ENCODE measurements at regions not wholly inside any gene's neighbourhood (a gene's known extent, or its start where the extent isn't known, plus 50 kb on each side); places are given as distances from the start of the nearest gene placed in this dataset.
"Not testable (repeated sequence)": the region's sequence is repeated elsewhere in the genome, so short reads cannot be mapped to it uniquely, and the experiment has no call there.

DNA sequence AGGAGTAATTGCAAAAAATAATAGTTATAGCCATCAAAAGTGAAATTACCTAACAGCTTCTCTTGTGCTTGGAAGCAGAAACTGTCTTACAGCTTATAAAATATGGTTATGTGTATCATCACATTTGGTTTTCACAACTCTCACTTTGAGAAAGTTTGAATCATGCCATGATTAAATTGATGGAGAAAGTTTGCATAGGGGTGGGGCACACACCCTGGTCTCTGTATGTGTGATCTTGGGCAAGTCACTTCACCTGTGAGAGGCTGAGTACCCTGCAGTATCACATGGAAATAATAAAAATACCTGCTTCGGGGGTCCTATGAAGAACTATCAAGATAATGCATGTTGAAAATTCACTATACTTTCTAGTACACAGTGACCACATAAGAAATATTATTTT lies 471.4 kb downstream of the RAP2B start:
- no peaks in the 10 kb centered on the region for H3K9me3 ChIP-seq
- no peaks in the 10 kb centered on the region for H3K27me3 ChIP-seq
- intact Hi-C loops (cut with DNase I) = no loop called here
- no peak overlapping the region for H3K27ac ChIP-seq (replicated peaks in 1 of 4)
- H3K36me3 ChIP-seq = no peaks in the 10 kb centered on the region
- no peaks in the 10 kb centered on the region for H3K4me1 ChIP-seq
- TF ChIP-seq, protein P1, sequence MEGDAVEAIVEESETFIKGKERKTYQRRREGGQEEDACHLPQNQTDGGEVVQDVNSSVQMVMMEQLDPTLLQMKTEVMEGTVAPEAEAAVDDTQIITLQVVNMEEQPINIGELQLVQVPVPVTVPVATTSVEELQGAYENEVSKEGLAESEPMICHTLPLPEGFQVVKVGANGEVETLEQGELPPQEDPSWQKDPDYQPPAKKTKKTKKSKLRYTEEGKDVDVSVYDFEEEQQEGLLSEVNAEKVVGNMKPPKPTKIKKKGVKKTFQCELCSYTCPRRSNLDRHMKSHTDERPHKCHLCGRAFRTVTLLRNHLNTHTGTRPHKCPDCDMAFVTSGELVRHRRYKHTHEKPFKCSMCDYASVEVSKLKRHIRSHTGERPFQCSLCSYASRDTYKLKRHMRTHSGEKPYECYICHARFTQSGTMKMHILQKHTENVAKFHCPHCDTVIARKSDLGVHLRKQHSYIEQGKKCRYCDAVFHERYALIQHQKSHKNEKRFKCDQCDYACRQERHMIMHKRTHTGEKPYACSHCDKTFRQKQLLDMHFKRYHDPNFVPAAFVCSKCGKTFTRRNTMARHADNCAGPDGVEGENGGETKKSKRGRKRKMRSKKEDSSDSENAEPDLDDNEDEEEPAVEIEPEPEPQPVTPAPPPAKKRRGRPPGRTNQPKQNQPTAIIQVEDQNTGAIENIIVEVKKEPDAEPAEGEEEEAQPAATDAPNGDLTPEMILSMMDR (IDR thresholded peaks at IDR 0.05) = no peak
- TF ChIP-seq POLR2AphosphoS5 (IDR thresholded peaks at IDR 0.05) = no peak
- no peak for TF ChIP-seq EP300 (IDR thresholded peaks at IDR 0.05)
- no peak for TF ChIP-seq POLR2A (IDR thresholded peaks at IDR 0.05; ENCODE audit: low read depth)
- WGBS = 81% methylated on average over 1 of the region's 1 CpG
- H3K4me3 ChIP-seq = no peak overlapping the region
- DNase-seq (ENCODE audit: extremely low spot score) = no peak

DNA sequence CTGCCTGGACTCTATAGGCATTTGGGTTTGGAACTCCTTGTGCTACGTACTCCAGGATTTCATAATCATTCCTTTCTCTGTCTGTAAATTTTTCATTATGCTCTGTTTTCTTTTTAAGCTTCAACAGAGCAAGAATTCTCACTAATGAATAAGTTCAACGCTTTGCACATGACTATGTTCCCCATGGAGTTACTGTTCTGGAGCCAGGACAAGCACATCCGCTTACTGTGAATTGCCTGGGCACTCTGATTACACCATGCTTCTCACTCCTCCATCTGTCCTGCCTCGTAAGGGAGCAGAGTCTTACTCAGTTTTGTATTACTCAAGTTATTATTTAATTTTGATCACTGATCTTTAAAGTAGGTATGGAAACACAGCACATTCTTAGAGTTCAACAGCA lies 472.7 kb downstream of the RAP2B start:
- DNase-seq (ENCODE audit: extremely low spot score) = no peak
- H3K4me3 ChIP-seq = no peak overlapping the region
- no peaks in the 10 kb centered on the region for H3K36me3 ChIP-seq
- H3K27ac ChIP-seq (replicated peaks in 1 of 4) = no peak overlapping the region
- TF ChIP-seq POLR2AphosphoS5 (IDR thresholded peaks at IDR 0.05) (no peak), EP300 (IDR thresholded peaks at IDR 0.05) (no peak), POLR2A (IDR thresholded peaks at IDR 0.05; ENCODE audit: low read depth) (no peak)
- TF ChIP-seq, protein P1 (IDR thresholded peaks at IDR 0.05) = no peak
- H3K27me3 ChIP-seq = no peaks in the 10 kb centered on the region
- no peaks in the 10 kb centered on the region for H3K4me1 ChIP-seq
- intact Hi-C loops (cut with DNase I) = no loop called here
- H3K9me3 ChIP-seq = no peaks in the 10 kb centered on the region
- 85% methylated on average over 4 of the region's 4 CpGs for WGBS

DNA sequence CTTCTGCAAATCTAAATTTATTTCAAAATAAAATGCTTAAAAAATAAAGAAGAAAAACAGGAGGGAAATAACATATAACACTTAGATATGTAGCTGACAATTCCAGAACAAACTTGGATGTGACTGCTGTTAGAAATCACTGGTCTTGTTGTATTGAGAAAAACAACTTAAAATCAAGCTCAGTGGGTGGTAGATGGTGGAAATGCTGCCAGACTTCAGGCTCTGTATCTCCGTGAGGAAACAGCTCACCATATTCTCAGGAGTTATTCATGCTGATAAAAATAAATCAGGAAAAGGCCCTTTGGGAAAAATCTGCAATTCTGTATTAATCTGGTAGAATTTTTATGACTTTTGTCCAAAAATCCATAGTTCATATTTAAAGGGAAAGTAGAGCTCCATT lies 477.6 kb downstream of the RAP2B start:
- H3K9me3 ChIP-seq = no peaks in the 10 kb centered on the region
- no peak overlapping the region for H3K27ac ChIP-seq (replicated peaks in 1 of 4)
- no peak for DNase-seq (ENCODE audit: extremely low spot score)
- intact Hi-C loops (cut with DNase I) = no loop called here
- H3K4me1 ChIP-seq = no peaks in the 10 kb centered on the region
- no peaks in the 10 kb centered on the region for H3K36me3 ChIP-seq
- H3K4me3 ChIP-seq = no peak overlapping the region
- no peaks in the 10 kb centered on the region for H3K27me3 ChIP-seq
- 56% methylated on average over 1 of the region's 1 CpG for WGBS
- TF ChIP-seq, protein P1 (IDR thresholded peaks at IDR 0.05) = no peak

DNA sequence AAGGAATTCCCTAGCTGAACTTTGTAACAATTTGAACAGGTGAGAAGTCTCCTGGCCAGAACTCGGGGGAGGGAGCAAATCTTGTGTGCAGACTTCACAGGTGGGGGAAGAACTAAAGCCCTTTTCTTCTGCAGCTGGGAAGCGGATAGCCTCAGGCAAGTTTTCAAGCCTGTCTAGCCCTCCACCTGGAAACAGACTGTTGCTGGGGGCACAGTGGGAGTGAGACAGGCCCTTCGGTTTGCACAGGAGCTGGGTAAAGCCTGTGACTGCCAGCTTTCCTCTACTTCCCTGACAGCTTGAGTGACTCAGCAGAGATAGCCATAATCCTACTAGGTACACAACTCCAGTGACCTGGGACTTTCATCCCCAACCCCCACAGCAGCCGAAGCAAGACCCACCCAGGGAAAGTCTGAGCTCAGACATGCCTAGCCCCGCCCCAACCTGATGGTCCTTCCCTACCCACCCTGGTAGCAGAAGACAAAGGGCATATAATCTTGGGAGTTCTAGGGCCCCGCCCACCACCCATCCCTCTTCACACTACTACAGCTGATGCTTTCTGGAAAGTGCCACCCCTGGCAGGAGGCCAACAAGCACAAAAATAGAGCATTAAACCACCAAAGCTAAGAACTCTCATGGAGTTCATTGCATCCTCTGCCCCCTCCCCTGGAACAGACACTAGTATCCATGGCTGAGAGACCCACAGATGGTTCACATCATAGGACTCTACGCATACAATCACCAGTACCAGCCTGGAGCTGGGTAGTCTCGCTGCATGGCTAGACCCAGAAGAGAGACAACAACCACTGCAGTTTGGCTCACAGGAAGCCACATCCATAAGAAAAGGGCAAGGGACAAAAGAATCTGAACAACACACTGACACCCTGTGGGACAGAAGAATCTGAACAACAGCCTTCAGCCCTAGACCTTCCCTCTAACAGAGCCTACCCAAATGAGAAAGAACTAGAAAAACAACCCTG lies 479.0 kb downstream of the RAP2B start:
- H3K27ac ChIP-seq (replicated peaks in 1 of 4) = no peak overlapping the region
- H3K4me1 ChIP-seq = no peaks in the 10 kb centered on the region
- no peak for DNase-seq (ENCODE audit: extremely low spot score)
- TF ChIP-seq EP300 (IDR thresholded peaks at IDR 0.05) = no peak
- no peak for TF ChIP-seq POLR2A (IDR thresholded peaks at IDR 0.05; ENCODE audit: low read depth)
- TF ChIP-seq, protein P1 (IDR thresholded peaks at IDR 0.05) = no peak
- no peak for TF ChIP-seq POLR2AphosphoS5 (IDR thresholded peaks at IDR 0.05)
- H3K9me3 ChIP-seq = no peaks in the 10 kb centered on the region
- no peak overlapping the region for H3K4me3 ChIP-seq
- intact Hi-C loops (cut with DNase I) = no loop called here
- 91% methylated on average over 7 of the region's 8 CpGs for WGBS
- H3K36me3 ChIP-seq = no peaks in the 10 kb centered on the region
- no peaks in the 10 kb centered on the region for H3K27me3 ChIP-seq

DNA sequence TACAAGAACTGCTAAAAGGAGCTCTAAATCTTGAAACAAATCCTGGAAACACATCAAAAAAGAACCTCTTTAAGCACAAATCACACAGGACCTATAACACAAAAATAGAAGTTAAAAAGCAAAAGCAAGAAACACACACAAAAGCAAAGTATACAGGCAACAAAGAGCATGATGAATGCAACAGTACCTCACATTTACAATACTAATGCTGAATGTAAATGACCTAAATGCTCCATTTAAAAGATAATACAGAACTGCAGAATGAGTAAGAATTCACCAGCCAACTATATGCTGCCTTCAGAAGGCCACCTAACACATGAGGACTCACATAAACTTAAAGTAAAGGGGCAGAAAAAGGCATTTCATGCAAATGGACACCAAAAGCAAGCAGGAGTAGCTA lies 478.6 kb upstream of the ARHGEF26 start:
- intact Hi-C loops (cut with DNase I); H3K4me1 ChIP-seq; H3K27ac ChIP-seq (replicated peaks in 1 of 4); H3K36me3 ChIP-seq; H3K9me3 ChIP-seq; H3K4me3 ChIP-seq; DNase-seq (ENCODE audit: extremely low spot score); H3K27me3 ChIP-seq: not testable (repeated sequence)

DNA sequence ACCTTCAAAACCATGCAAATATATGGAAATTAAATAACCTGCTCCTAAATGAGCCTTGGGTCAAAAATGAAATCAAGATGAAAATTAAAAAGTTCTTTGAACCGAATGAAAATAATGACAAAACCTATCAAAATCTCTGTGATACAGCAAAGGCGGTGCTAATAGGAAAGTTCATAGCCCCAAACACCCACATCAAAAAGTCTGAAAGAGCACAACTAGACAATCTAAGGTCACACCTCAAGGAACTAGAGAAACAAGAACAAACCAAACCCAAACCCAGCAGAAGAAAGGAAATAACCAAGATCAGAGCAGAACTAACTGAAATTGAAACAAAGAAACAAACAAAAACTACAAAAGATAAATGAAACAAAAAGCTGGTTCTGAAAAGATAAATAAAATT lies 477.7 kb upstream of the ARHGEF26 start:
- H3K4me1 ChIP-seq; H3K9me3 ChIP-seq; H3K4me3 ChIP-seq; H3K27ac ChIP-seq (replicated peaks in 1 of 4); intact Hi-C loops (cut with DNase I); DNase-seq (ENCODE audit: extremely low spot score); H3K27me3 ChIP-seq; H3K36me3 ChIP-seq: not testable (repeated sequence)
- 85% methylated on average over 2 of the region's 2 CpGs for WGBS

Measured in esophagus muscularis mucosa (tissue), 4 donors.